Stimulated activated CD8-positive, alpha-beta memory T cell treated with anti-CD3 and anti-CD28 coated beads, Interleukin-15, amount 100 ng/mL, for 24 hours (primary cell): ENCODE measurements at regions not wholly inside any gene's neighbourhood (a gene's known extent, or its start where the extent isn't known, plus 50 kb on each side); places are given as distances from the start of the nearest gene placed in this dataset.

Experiments
- DNase-seq: peaks from one replicate; pipeline ENCODE4 v3.0.0-alpha.2; 2020; ENCODE audit warnings: low read depth

- no peak for DNase-seq
These were observed 93.2 kb downstream of the FOXF2 start for GRCh38 chr6:1482381-1483166.

- DNase-seq, result no peak
These were observed 96.3 kb downstream of the FOXF2 start for GRCh38 chr6:1485678-1486077.

DNA sequence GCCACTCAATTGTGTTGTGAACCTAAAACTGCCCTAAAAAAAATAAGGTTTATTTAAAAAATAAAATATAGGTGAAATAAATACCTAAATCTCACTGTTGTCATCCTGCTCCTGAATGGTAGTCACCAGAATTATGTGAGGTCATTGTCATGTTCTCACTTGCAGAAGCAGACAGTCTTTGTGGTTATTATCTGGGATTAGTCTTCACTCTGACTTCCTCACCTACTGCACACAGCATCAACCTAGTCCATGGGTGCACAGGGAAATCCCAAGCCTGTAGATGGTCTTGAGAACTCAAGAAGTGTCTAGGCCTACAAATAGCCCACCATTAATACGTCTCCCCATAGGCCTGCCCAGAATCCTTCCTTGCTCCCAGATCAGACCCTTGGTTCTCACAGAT, 97.0 kb downstream of the FOXF2 start:
- no peak for DNase-seq

GRCh38 chr6:1487239-1487638, 97.9 kb downstream of the FOXF2 start:
- no peak for DNase-seq

DNA sequence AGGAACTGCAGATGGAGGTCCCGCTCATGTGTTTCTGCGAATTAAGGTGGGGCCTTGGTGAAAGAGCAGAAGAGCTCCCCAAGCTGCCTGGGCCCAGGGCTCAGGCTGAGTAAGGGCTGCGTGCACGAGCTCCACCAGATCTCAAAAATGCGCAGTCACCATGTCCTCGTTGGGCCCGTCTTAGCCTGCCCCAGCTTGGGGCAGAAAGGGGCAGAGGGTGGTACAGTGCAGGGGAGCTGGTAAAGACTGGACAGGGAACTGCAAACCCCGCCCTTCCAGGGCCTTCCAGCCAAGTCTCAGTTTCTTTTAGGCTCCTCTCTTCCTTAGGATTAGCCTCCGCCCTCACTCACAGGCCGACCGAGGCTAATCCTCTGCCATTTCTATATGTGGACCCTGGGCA, 101.6 kb downstream of the FOXF2 start:
- DNase-seq, result no peak

DNA sequence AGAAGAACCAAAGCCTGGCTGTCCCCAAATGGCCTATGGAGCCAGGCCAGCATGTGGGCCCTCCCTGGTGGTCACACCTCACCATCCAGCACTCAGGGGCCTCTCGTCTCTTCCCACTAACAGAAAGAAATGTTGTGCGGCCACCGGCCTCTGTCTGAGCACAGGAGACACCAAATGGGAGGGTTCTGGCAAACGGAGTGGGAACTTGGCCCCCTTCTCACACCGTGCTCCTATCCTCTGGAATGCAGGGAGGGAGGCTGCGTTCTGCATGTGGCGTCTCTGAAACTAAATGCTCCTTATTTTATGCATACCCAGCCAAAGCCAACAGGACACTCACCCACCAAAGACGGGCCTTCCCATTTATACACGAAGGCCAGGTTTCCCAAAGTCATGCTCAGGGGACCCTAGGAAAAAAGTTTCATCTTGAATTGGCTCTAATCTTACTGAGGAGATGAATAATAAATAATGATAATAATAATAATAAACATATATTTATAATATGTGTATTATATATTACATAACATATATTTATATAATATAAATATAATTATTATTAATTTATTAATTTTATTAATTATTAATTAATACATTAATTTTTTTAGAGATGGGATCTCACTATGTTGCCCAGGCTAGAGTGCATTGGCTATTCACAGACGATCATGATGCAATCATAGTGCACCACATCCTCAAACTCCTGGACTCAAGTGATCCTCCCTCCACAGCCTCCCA, 102.4 kb downstream of the FOXF2 start:
- DNase-seq, result no peak

GRCh38 chr6:1494671-1495070, 105.3 kb downstream of the FOXF2 start:
- DNase-seq, result no peak

DNA sequence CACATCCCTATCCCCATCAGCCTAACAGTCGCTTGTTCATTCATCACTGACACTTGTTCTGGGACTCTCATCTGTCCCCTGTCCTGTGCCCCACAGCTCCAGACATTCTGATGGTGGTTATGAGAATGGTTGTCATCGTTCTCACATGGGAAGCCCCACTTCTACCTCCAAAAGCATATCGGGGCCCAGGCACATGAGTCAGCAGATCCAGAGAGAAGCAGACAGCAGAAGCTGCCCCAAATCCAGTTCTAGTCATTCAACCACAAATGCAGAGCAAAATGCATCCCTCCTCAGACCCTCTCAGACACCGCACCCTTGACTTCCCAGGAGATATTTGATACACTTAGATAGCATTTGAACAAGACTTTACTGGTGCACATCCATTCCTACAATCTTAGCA, 106.0 kb downstream of the FOXF2 start:
- DNase-seq, result no peak

DNA sequence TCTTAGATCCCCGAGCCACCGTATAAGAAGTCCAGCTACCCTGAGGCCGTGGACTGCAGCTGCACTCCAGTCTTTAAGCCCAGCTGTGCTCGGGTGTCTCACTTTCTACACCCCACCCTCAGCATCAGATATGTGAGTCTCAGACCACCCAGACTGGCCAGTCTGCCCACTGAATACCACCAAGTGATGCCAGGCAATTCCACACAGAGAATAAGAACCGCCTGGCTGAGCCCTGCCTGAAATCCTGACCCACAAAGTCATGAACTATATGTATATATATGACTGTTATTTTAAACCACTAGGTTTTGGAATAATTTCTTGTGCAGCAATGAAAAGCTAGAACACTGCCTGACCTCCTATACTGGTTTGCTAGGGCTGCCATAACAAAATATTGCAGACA, 106.7 kb downstream of the FOXF2 start:
- DNase-seq, result no peak

DNA sequence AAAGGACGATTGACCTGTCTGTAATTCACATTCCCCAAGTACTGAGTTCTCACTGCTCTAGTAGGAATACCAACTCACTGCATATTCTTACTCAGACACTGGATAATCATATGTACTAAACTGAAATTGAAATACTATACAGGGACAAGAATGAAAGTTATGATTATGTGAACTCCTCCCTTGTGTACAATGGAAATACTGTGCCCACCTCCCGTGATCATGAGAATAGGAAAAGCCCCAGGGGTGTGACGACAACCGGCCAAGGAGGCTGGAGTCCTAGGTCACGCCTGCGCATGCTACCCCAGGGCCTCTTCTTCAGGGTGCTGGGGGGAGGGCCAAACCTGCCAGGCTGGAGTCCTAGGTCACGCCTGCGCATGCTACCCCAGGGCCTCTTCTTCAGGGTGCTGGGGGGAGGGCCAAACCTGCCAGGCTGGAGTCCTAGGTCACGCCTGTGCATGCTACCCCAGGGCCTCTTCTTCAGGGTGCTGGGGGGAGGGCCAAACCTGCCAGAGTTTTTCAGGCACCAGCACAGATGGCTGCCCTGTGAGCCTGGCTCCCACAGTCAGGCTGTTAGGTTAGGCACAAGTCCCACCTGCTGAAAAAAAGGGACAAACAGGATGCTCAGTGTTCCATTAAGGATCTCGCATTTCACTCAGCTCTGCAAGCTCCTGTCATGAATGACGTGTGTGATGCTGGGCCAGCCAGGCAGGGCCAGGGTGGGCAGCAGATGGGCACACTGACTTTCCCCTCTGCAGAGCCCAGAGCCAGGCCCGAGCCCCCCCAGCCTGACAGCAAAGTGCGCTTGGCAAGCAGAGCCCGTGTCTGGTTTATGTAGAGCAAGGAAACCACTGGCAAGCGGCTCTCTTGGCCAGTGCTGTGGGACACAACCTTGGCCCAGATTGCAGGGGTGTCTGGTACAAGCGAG, 107.7 kb downstream of the FOXF2 start:
- no peak for DNase-seq

DNA sequence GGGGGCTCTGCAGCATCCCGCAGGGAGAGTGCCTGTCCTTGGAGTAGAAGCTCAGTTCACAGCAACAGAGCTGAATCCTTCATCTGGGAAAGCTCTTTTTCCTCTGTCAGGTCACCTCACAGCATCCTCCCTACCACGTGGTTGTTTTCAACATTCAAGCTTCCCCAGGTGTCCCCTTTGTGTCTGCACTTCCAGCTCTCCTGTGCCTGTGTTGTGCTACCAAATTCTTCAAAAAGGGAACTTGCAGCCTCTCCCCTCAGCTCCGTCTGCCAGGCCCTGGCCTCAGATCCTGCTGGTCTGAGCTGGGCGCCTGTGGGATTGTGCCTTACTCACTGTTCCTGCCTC, 108.4 kb downstream of the FOXF2 start:
- no peak for DNase-seq

GRCh38 chr6:1498491-1499113, 109.2 kb downstream of the FOXF2 start:
- DNase-seq, result no peak

DNA sequence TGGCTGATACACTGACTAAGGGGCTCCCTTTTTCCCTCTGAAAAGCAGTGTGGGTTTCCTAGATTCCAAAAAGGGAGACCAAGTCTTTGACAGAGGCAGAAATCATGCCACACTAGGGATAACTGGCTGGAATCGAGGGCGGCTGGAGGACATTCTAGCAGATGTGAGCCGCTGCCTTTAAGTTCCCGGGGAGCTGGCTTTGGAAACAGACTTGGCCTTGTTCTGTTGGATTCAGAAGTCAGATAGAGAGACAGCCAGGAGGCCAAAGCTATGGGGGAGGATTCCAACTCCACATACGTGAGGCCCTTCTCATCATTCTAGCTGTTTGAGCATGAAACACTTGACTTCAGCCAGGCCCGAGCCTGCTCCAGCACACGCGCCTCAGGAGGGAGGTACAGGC, 109.9 kb upstream of the FOXC1 start:
- DNase-seq, result no peak

GRCh38 chr6:1500913-1501312, 108.8 kb upstream of the FOXC1 start:
- DNase-seq, result no peak

GRCh38 chr6:1502041-1502440, 107.7 kb upstream of the FOXC1 start:
- no peak for DNase-seq

- DNase-seq, result no peak
These were observed 105.9 kb upstream of the FOXC1 start for GRCh38 chr6:1503811-1504210.

GRCh38 chr6:1504465-1504864, 105.2 kb upstream of the FOXC1 start:
- no peak for DNase-seq

- no peak for DNase-seq
These were observed 102.5 kb upstream of the FOXC1 start for GRCh38 chr6:1507251-1507650.

GRCh38 chr6:1509241-1509640, 100.5 kb upstream of the FOXC1 start:
- DNase-seq, result no peak

GRCh38 chr6:1510239-1510638, 99.5 kb upstream of the FOXC1 start:
- DNase-seq, result no peak

DNA sequence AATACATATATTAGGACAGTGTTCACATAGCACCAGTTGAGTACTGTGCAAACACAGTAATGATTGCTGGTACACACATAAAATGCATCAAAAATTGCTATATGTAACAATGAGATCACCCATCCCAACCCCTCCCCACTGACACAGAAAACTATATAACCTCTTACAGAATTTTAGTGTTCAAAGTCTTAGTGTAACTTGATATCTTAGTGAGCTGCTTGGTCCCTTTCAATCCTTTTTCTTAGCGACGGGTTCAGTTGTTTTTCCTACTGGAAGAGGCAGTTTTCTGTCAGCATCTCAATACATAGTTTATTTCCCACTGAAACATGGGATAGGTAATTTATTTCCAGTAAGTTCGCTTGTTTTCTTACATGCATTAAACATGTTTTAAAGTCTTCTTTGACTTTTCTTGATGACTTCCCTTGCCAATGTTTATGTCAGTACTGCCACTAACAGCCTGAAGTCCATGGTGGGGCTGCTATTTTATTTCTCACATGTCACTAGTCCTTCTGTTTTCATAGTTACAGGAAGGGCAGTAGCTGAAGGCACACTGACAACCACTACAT, 96.4 kb upstream of the FOXC1 start:
- DNase-seq, result no peak

DNA sequence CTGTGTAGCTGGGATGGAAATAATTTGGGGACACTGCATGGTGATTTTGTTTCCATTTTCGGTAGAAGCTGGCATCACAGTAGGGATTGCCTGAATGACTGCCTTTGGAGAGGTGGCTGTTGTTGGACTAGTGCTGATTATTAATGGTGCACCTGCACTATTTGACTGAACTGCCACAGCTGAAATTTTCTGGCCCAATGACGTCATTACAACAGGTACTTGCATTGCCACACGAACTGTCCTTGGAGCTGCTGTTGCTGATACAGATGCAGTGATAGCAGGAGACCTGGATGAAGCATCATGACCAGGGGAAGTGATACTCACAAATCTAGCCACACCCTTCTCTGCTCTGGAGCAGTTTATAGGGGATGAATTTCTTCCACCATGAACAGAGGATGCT, 95.6 kb upstream of the FOXC1 start:
- DNase-seq, result no peak
